ENCODE measurements at regions not wholly inside any gene's neighbourhood (a gene's known extent, or its start where the extent isn't known, plus 50 kb on each side); places are given as distances from the start of the nearest gene placed in this dataset.

GRCh38 chr5:68423154-68423811 is 207.7 kb downstream of the PIK3R1 start:
- H3K27ac ChIP-seq (ENCODE audit: low read depth in 1 of 2, low read length in 2 of 2), result no peak overlapping the region
- no peak overlapping the region for H3K4me3 ChIP-seq (replicated peaks in 1 of 3; ENCODE audit: low read depth in 2 of 3, low read length in 3 of 3)
- 93% methylated on average over 3 of the region's 6 CpGs for WGBS (ENCODE audit: insufficient coverage)
- no peaks in the 10 kb centered on the region for H3K27me3 ChIP-seq (ENCODE audit: control insufficient read depth in 2 of 2, insufficient read depth in 2 of 2, low read length in 2 of 2)
- no peaks in the 10 kb centered on the region for H4K20me1 ChIP-seq (ENCODE audit: insufficient read depth, low read length)
- Mint-ChIP-seq H3K36me3 (no peaks in the 10 kb centered on the region), H3K4me3 (no peak overlapping the region), H3K27ac (peak overlapping the region in 2 of 7 donors; percentile 12 to 21), H3K4me1 (peaks cover 29% of the 10 kb centered on the region), H3K9me3 (no peaks in the 10 kb centered on the region), H3K27me3 (ENCODE audit: low read depth in 3 of 3) (peaks cover 0 to 4% (median 0%) of the 10 kb centered on the region in 3 donors)
- no peaks in the 10 kb centered on the region for H3K9me3 ChIP-seq (replicated peaks in 1 of 2; ENCODE audit: control insufficient read depth in 1 of 2, insufficient read depth in 1 of 2, low read length in 2 of 2)
- intact Hi-C loops (cut with micrococcal nuclease), result no loop called here
- no peaks in the 10 kb centered on the region for H3K79me2 ChIP-seq (ENCODE audit: insufficient read depth, low read length)
- no peaks in the 10 kb centered on the region for H3K36me3 ChIP-seq (replicated peaks in 1 of 2; ENCODE audit: control insufficient read depth in 1 of 2, insufficient read depth in 2 of 2, low read length in 2 of 2)
- no peak for TF ChIP-seq CTCF (IDR thresholded peaks at IDR 0.05)
- peaks cover 17 to 27% of the 10 kb centered on the region in 2 donors for H3K4me1 ChIP-seq (ENCODE audit: control insufficient read depth in 1 of 2, insufficient read depth in 2 of 2, low read length in 2 of 2)
- H3K9ac ChIP-seq (ENCODE audit: insufficient read depth, low read length, poor library complexity, severe bottlenecking), result no peak overlapping the region
- H3K4me2 ChIP-seq (replicated peaks; ENCODE audit: extremely low read depth, low read length, poor library complexity, severe bottlenecking), result no peak overlapping the region
- no peak overlapping the region for H2AFZ ChIP-seq (ENCODE audit: insufficient read depth, low read depth, low read length, poor library complexity, severe bottlenecking)
- DNase-seq, result peak in 2 of 3 donors; percentile 22 to 33

- H3K4me3 ChIP-seq (replicated peaks in 1 of 3; ENCODE audit: low read depth in 2 of 3, low read length in 3 of 3), result no peak overlapping the region
- no peaks in the 10 kb centered on the region for H3K36me3 Mint-ChIP-seq
- H4K20me1 ChIP-seq (ENCODE audit: insufficient read depth, low read length), result no peaks in the 10 kb centered on the region
- H3K9me3 ChIP-seq (replicated peaks in 1 of 2; ENCODE audit: control insufficient read depth in 1 of 2, insufficient read depth in 1 of 2, low read length in 2 of 2), result no peaks in the 10 kb centered on the region
- peaks cover 23% of the 10 kb centered on the region for H3K4me1 Mint-ChIP-seq
- H3K36me3 ChIP-seq (replicated peaks in 1 of 2; ENCODE audit: control insufficient read depth in 1 of 2, insufficient read depth in 2 of 2, low read length in 2 of 2), result no peaks in the 10 kb centered on the region
- H3K27ac ChIP-seq (ENCODE audit: low read depth in 1 of 2, low read length in 2 of 2), result peak overlapping the region; percentile 2 to 87
- peak overlapping the region; percentile 70 to 89 (median 76) for H3K27ac Mint-ChIP-seq
- no peak overlapping the region for H3K4me3 Mint-ChIP-seq
- peaks cover 0 to 3% (median 0%) of the 10 kb centered on the region in 3 donors for H3K27me3 Mint-ChIP-seq (ENCODE audit: low read depth in 3 of 3)
- no peak overlapping the region for H2AFZ ChIP-seq (ENCODE audit: insufficient read depth, low read depth, low read length, poor library complexity, severe bottlenecking)
- H3K79me2 ChIP-seq (ENCODE audit: insufficient read depth, low read length), result no peaks in the 10 kb centered on the region
- H3K27me3 ChIP-seq (ENCODE audit: control insufficient read depth in 2 of 2, insufficient read depth in 2 of 2, low read length in 2 of 2), result no peaks in the 10 kb centered on the region
- H3K4me1 ChIP-seq (ENCODE audit: control insufficient read depth in 1 of 2, insufficient read depth in 2 of 2, low read length in 2 of 2), result peaks cover 14 to 20% of the 10 kb centered on the region in 2 donors
- peak overlapping the region; percentile 23 for H3K4me2 ChIP-seq (replicated peaks; ENCODE audit: extremely low read depth, low read length, poor library complexity, severe bottlenecking)
- DNase-seq, result peak; percentile 75 to 91 (median 88)
- no peak for TF ChIP-seq CTCF (IDR thresholded peaks at IDR 0.05)
- intact Hi-C loops (cut with micrococcal nuclease), result no loop called here
- no peak overlapping the region for H3K9ac ChIP-seq (ENCODE audit: insufficient read depth, low read length, poor library complexity, severe bottlenecking)
- H3K9me3 Mint-ChIP-seq, result peaks cover 0 to 1% (median 0%) of the 10 kb centered on the region in 7 donors
- WGBS (ENCODE audit: insufficient coverage), result 100% methylated on average over 2 of the region's 6 CpGs
Observed at GRCh38 chr5:68424799-68425537, 209.4 kb downstream of the PIK3R1 start.

Data from CD14-positive monocyte (primary cell).